T-helper 1 cell treated with Interleukin-12 subunit alpha and Interleukin-12 subunit beta and Interleukin-4 antibody, amounts not matched to agents 30 μg/mL and 1 μg/mL, for 36 hours (primary cell): ENCODE measurements at regions not wholly inside any gene's neighbourhood (a gene's known extent, or its start where the extent isn't known, plus 50 kb on each side); places are given as distances from the start of the nearest gene placed in this dataset.

ENCODE experiments used
- H3K27ac Mint-ChIP-seq: one replicate; pipeline ENCODE4 v1.8.0; 2021; ENCODE audit warnings: mild to moderate bottlenecking, mixed read lengths
- H3K27me3 Mint-ChIP-seq: one replicate; pipeline ENCODE4 v1.8.0; 2021; ENCODE audit warnings: low read depth, mixed read lengths
- H3K36me3 Mint-ChIP-seq: one replicate; pipeline ENCODE4 v1.8.0; 2021; ENCODE audit warnings: low read depth, mixed read lengths
- H3K4me1 Mint-ChIP-seq: one replicate; pipeline ENCODE4 v1.8.0; 2021; ENCODE audit warnings: low read depth, mixed read lengths
- H3K4me3 Mint-ChIP-seq: one replicate; pipeline ENCODE4 v1.8.0; 2021; ENCODE audit warnings: mild to moderate bottlenecking, moderate library complexity, mixed read lengths
- H3K9me3 Mint-ChIP-seq: one replicate; pipeline ENCODE4 v1.8.0; 2021; ENCODE audit warnings: mixed read lengths

- Mint-ChIP-seq H3K36me3 (no peaks in the 10 kb centered on the region), H3K27ac (no peak overlapping the region), H3K4me3 (no peak overlapping the region), H3K9me3 (no peaks in the 10 kb centered on the region), H3K27me3 (no peaks in the 10 kb centered on the region), H3K4me1 (no peaks in the 10 kb centered on the region)
Observed at GRCh38 chr10:130809181-130809580, 502.3 kb downstream of the TCERG1L start.

- Mint-ChIP-seq H3K4me1 (no peaks in the 10 kb centered on the region), H3K9me3 (no peaks in the 10 kb centered on the region), H3K27ac (no peak overlapping the region), H3K4me3 (no peak overlapping the region), H3K36me3 (no peaks in the 10 kb centered on the region), H3K27me3 (no peaks in the 10 kb centered on the region)
Observed at GRCh38 chr10:130809761-130810515, 501.6 kb downstream of the TCERG1L start.

GRCh38 chr10:130810856-130811255 lies 500.7 kb downstream of the TCERG1L start:
- Mint-ChIP-seq H3K27ac (no peak overlapping the region), H3K4me1 (no peaks in the 10 kb centered on the region), H3K27me3 (no peaks in the 10 kb centered on the region), H3K9me3 (no peaks in the 10 kb centered on the region), H3K36me3 (no peaks in the 10 kb centered on the region), H3K4me3 (no peak overlapping the region)

- Mint-ChIP-seq H3K36me3 (no peaks in the 10 kb centered on the region), H3K27ac (no peak overlapping the region), H3K4me3 (no peak overlapping the region), H3K9me3 (peaks cover 1% of the 10 kb centered on the region), H3K27me3 (no peaks in the 10 kb centered on the region), H3K4me1 (no peaks in the 10 kb centered on the region)
Observed at GRCh38 chr10:130812381-130813148, 499.0 kb downstream of the TCERG1L start.

- H3K4me1 Mint-ChIP-seq: no peaks in the 10 kb centered on the region
- H3K36me3 Mint-ChIP-seq: no peaks in the 10 kb centered on the region
- peaks cover 15% of the 10 kb centered on the region for H3K9me3 Mint-ChIP-seq
- no peaks in the 10 kb centered on the region for H3K27me3 Mint-ChIP-seq
- no peak overlapping the region for H3K27ac Mint-ChIP-seq
- H3K4me3 Mint-ChIP-seq: no peak overlapping the region
Observed at GRCh38 chr10:130814610-130815009, 496.9 kb downstream of the TCERG1L start.

- Mint-ChIP-seq H3K4me3 (no peak overlapping the region), H3K9me3 (peaks cover 15% of the 10 kb centered on the region), H3K4me1 (no peaks in the 10 kb centered on the region), H3K36me3 (no peaks in the 10 kb centered on the region), H3K27ac (no peak overlapping the region), H3K27me3 (no peaks in the 10 kb centered on the region)
Observed at GRCh38 chr10:130816116-130816901, 495.2 kb downstream of the TCERG1L start.

- Mint-ChIP-seq H3K4me3 (no peak overlapping the region), H3K27me3 (no peaks in the 10 kb centered on the region), H3K4me1 (no peaks in the 10 kb centered on the region), H3K36me3 (no peaks in the 10 kb centered on the region), H3K9me3 (peaks cover 15% of the 10 kb centered on the region), H3K27ac (no peak overlapping the region)
Observed at GRCh38 chr10:130817046-130817624, 494.4 kb downstream of the TCERG1L start.

GRCh38 chr10:130817674-130818073 lies 493.8 kb downstream of the TCERG1L start:
- H3K36me3 Mint-ChIP-seq: no peaks in the 10 kb centered on the region
- peaks cover 15% of the 10 kb centered on the region for H3K9me3 Mint-ChIP-seq
- H3K27ac Mint-ChIP-seq: no peak overlapping the region
- H3K27me3 Mint-ChIP-seq: no peaks in the 10 kb centered on the region
- H3K4me1 Mint-ChIP-seq: no peaks in the 10 kb centered on the region
- H3K4me3 Mint-ChIP-seq: no peak overlapping the region

- H3K4me3 Mint-ChIP-seq: no peak overlapping the region
- no peak overlapping the region for H3K27ac Mint-ChIP-seq
- no peaks in the 10 kb centered on the region for H3K27me3 Mint-ChIP-seq
- H3K4me1 Mint-ChIP-seq: no peaks in the 10 kb centered on the region
- peaks cover 25% of the 10 kb centered on the region for H3K9me3 Mint-ChIP-seq
- H3K36me3 Mint-ChIP-seq: no peaks in the 10 kb centered on the region
Observed at GRCh38 chr10:130820880-130821482, 490.5 kb downstream of the TCERG1L start.

- no peak overlapping the region for H3K4me3 Mint-ChIP-seq
- H3K36me3 Mint-ChIP-seq: no peaks in the 10 kb centered on the region
- no peaks in the 10 kb centered on the region for H3K4me1 Mint-ChIP-seq
- peaks cover 23% of the 10 kb centered on the region for H3K9me3 Mint-ChIP-seq
- H3K27ac Mint-ChIP-seq: no peak overlapping the region
- H3K27me3 Mint-ChIP-seq: no peaks in the 10 kb centered on the region
Observed at GRCh38 chr10:130824230-130825014, 487.1 kb downstream of the TCERG1L start.

GRCh38 chr10:130833596-130833995 lies 477.9 kb downstream of the TCERG1L start:
- no peak overlapping the region for H3K27ac Mint-ChIP-seq
- no peaks in the 10 kb centered on the region for H3K27me3 Mint-ChIP-seq
- no peaks in the 10 kb centered on the region for H3K9me3 Mint-ChIP-seq
- no peaks in the 10 kb centered on the region for H3K4me1 Mint-ChIP-seq
- no peaks in the 10 kb centered on the region for H3K36me3 Mint-ChIP-seq
- no peak overlapping the region for H3K4me3 Mint-ChIP-seq

- Mint-ChIP-seq H3K27me3 (no peaks in the 10 kb centered on the region), H3K4me1 (no peaks in the 10 kb centered on the region), H3K9me3 (no peaks in the 10 kb centered on the region), H3K36me3 (no peaks in the 10 kb centered on the region), H3K4me3 (no peak overlapping the region), H3K27ac (no peak overlapping the region)
Observed at GRCh38 chr10:130834170-130834569, 477.4 kb downstream of the TCERG1L start.

- Mint-ChIP-seq H3K4me3 (no peak overlapping the region), H3K27me3 (no peaks in the 10 kb centered on the region), H3K36me3 (no peaks in the 10 kb centered on the region), H3K4me1 (no peaks in the 10 kb centered on the region), H3K9me3 (no peaks in the 10 kb centered on the region), H3K27ac (no peak overlapping the region)
Observed at GRCh38 chr10:130834573-130834972, 476.9 kb downstream of the TCERG1L start.
